Coronary artery (tissue), 2 donors: ENCODE measurements at regions not wholly inside any gene's neighbourhood (a gene's known extent, or its start where the extent isn't known, plus 50 kb on each side); places are given as distances from the start of the nearest gene placed in this dataset.

ENCODE experiments used
- DNase-seq: peaks from one replicate; pipeline ENCODE4 v3.0.0-alpha.2; 2017; ENCODE audit warnings: low spot score
- H3K27ac ChIP-seq, 2 donors: fragments of 200-600 bp; sonication (generic); one replicate each; pipeline ENCODE4 v1.5.1; 2016 to 2019
- H3K4me3 ChIP-seq: fragments of 200-600 bp; sonication (generic); 2 replicates; pipeline ENCODE4 v1.5.1; 2016; ENCODE audit warnings: mild to moderate bottlenecking, moderate library complexity
- TF ChIP-seq, protein P1 (sequence below): fragments of 200-600 bp; sonication (generic); IDR thresholded peaks from one replicate; pipeline ENCODE4 v1.5.1; 2019; ENCODE audit warnings: antibody characterized with exemption

DNA sequence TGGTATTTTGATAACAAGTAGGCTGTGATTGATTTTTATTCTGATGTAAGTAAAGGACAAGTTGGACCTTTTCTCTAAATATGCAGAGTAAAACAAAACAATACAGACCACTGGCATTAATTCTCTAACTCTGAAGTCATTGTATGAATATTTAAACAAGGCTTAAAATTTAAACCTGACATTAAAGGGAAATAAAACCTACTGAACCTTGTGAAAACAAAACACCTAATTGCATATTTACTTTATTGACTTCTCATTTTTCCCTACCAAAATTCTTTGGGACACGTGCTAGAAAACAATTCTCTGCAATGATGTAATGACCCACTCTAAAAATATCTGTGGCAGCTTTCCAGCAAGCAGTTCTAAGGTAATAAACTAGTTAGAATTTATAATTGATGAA is 369.7 kb upstream of the TRAM1L1 start:
- DNase-seq = no peak
- H3K4me3 ChIP-seq = no peak overlapping the region
- TF ChIP-seq, protein P1, sequence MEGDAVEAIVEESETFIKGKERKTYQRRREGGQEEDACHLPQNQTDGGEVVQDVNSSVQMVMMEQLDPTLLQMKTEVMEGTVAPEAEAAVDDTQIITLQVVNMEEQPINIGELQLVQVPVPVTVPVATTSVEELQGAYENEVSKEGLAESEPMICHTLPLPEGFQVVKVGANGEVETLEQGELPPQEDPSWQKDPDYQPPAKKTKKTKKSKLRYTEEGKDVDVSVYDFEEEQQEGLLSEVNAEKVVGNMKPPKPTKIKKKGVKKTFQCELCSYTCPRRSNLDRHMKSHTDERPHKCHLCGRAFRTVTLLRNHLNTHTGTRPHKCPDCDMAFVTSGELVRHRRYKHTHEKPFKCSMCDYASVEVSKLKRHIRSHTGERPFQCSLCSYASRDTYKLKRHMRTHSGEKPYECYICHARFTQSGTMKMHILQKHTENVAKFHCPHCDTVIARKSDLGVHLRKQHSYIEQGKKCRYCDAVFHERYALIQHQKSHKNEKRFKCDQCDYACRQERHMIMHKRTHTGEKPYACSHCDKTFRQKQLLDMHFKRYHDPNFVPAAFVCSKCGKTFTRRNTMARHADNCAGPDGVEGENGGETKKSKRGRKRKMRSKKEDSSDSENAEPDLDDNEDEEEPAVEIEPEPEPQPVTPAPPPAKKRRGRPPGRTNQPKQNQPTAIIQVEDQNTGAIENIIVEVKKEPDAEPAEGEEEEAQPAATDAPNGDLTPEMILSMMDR = no peak
- H3K27ac ChIP-seq = no peak overlapping the region

DNA sequence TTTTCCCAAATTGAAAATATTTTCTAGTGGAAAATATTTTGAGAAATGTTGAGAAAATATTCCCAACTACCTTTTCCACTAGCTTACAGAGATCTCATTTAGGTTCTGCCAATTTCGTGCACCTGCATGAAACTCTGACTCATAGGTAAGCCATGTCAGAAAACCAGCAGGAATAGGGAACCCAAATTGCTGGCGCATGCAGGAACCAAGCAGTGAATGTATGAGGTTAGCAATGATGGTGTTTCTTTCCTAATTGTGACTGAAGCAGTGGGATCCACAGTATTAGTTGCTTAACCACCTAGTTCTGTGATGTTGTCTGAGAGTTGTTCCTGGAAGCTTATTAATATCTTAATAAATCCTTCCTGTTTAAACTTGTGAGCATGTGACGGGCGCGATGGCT is 381.0 kb upstream of the TRAM1L1 start:
- no peak overlapping the region for H3K27ac ChIP-seq
- no peak for DNase-seq
- TF ChIP-seq, protein P1 = no peak
- H3K4me3 ChIP-seq = no peak overlapping the region

GRCh38 chr4:117467404-117467803 is 382.0 kb upstream of the TRAM1L1 start:
- TF ChIP-seq, protein P1 = no peak
- DNase-seq = no peak
- Histone ChIP-seq H3K27ac (no peak overlapping the region), H3K4me3 (no peak overlapping the region)

DNA sequence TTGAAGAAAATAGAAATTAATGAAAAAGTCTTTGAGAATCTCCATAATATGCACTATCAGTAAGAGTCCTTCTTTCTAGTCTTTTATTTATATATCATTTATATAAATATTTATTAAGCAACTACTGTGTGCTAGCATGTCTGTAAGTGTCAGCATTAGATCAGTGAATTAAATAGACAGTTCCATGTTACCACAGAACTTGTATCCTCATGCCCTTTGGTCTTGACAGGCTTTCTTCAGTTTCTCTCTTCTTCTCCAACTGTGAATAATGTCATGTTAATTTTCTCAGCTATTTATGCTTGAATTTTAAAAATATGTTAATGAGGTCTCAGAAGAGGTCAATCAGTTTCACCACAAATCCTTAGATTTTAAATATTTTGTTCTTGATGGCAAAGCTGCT is 389.6 kb upstream of the TRAM1L1 start:
- H3K4me3 ChIP-seq = no peak overlapping the region
- no peak for DNase-seq
- H3K27ac ChIP-seq = no peak overlapping the region
- TF ChIP-seq, protein P1 = no peak

GRCh38 chr4:117477925-117478324 is 392.5 kb upstream of the TRAM1L1 start:
- TF ChIP-seq, protein P1 = no peak
- H3K27ac ChIP-seq = no peak overlapping the region
- DNase-seq = no peak
- no peak overlapping the region for H3K4me3 ChIP-seq

- no peak overlapping the region for H3K4me3 ChIP-seq
- no peak overlapping the region for H3K27ac ChIP-seq
- TF ChIP-seq, protein P1 = no peak
- no peak for DNase-seq
These were observed 393.3 kb upstream of the TRAM1L1 start for GRCh38 chr4:117478702-117479101.

DNA sequence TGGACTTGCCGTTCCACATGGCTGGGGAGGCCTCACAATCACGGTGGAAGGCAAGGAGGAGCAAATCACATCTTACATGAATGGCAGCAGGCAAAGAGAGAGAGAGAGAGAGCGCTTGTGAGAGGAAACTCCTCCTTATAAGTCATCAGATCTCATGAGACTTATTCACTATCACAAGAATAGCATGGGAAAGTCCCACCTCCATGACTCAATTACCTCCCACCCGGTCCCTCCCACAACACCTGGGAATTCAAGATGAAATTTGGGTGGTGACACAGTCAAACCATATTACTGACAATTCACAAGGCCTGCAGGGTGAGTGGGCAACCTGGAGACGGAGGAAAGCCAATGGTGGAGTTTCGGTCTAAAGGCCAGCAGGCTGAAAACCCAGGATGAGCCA is 394.3 kb upstream of the TRAM1L1 start:
- Histone ChIP-seq H3K4me3 (no peak overlapping the region), H3K27ac (no peak overlapping the region)
- DNase-seq = no peak
- TF ChIP-seq, protein P1 = no peak
